Spleen (tissue), 11 donors: ENCODE measurements at regions not wholly inside any gene's neighbourhood (a gene's known extent, or its start where the extent isn't known, plus 50 kb on each side); places are given as distances from the start of the nearest gene placed in this dataset.

ENCODE experiments used
- DNase-seq: peaks from one replicate; pipeline ENCODE4 v3.0.0-alpha.2; 2020
- H3K27ac ChIP-seq, 8 donors: fragments of 200-600 bp; sonication (generic) in 7 of 8; 1 replicate in 4 of 8; 2 replicates in 4 of 8; pipeline versions ENCODE4 v1.5.0 to v1.8.0; 2016 to 2021; ENCODE audit warnings: inconsistent platforms in 4 of 8, mild to moderate bottlenecking in 4 of 8, moderate library complexity in 1 of 8
- H3K27me3 ChIP-seq, 7 donors: fragments of 200-600 bp; sonication (generic) in 6 of 7; replicated peaks in 1 of 7; 1 replicate in 4 of 7; 2 replicates in 3 of 7; pipeline versions ENCODE4 v1.5.0 to v1.8.0; 2016 to 2021; ENCODE audit warnings: inconsistent platforms in 3 of 7, mild to moderate bottlenecking in 1 of 7
- H3K36me3 ChIP-seq, 6 donors: fragments of 200-600 bp; sonication (generic) in 5 of 6; 1 replicate in 4 of 6; 2 replicates in 2 of 6; pipeline versions ENCODE4 v1.5.0 to v1.8.0; 2016 to 2021; ENCODE audit warnings: inconsistent platforms in 2 of 6
- H3K4me1 ChIP-seq, 6 donors: fragments of 200-600 bp; sonication (generic) in 5 of 6; 1 replicate in 3 of 6; 2 replicates in 3 of 6; pipeline versions ENCODE4 v1.5.0 to v1.8.0; 2016 to 2021; ENCODE audit warnings: inconsistent platforms in 3 of 6
- H3K4me3 ChIP-seq, 8 donors: fragments of 200-600 bp; sonication (generic) in 7 of 8; 1 replicate in 4 of 8; 2 replicates in 4 of 8; pipeline versions ENCODE4 v1.5.0 to v1.8.0; 2016 to 2021; ENCODE audit warnings: inconsistent platforms in 4 of 8, mild to moderate bottlenecking in 4 of 8, moderate library complexity in 2 of 8
- H3K9me3 ChIP-seq, 8 donors: fragments of 200-600 bp; sonication (generic) in 7 of 8; 1 replicate in 4 of 8; 2 replicates in 4 of 8; pipeline versions ENCODE4 v1.5.0 to v1.8.0; 2016 to 2021; ENCODE audit warnings: inconsistent platforms in 4 of 8
- POLR2A ChIP-seq, 3 donors: fragments of 450-650 bp; IDR thresholded peaks; one replicate each; pipeline ENCODE4 v1.5.1; 2017; ENCODE audit warnings: antibody characterized with exemption in 3 of 3, mild to moderate bottlenecking in 1 of 3
- POLR2AphosphoS5 ChIP-seq, 3 donors: sonication (generic); formaldehyde crosslinking; IDR thresholded peaks; one replicate each; pipeline ENCODE4 v1.5.1; 2017; ENCODE audit warnings: antibody characterized with exemption in 3 of 3
- WGBS, 5 donors: extraction: QIAGEN DNeasy Blood & Tissue Kit in 3 of 5; methylation state at CpG; one replicate each; pipeline versions ENCODE4 v1.1.5 to v1.1.7; 2013 to 2018; 5-methylcytosine and 5-hydroxymethylcytosine counted together
- intact Hi-C: fragments of 100-400 bp; cut with DNase I; formaldehyde crosslinking; loops from one replicate; pipeline ENCODE4 v1.15.0; 2023; ENCODE audit warnings: low total_unique reads
- TF ChIP-seq, protein P1 (sequence below), 11 experiments: fragments of 200-600 bp in 7 of 11; fragments of 450-650 bp in 4 of 11; sonication (generic) in 4 of 11; IDR thresholded peaks in 8 of 11; conservative IDR thresholded peaks in 3 of 11; 1 replicate in 7 of 11; 2 replicates in 4 of 11; pipeline versions ENCODE4 v1.4.0 to v1.8.0; 2016 to 2021; ENCODE audit warnings: antibody characterized with exemption in 11 of 11, inconsistent platforms in 4 of 11, mild to moderate bottlenecking in 1 of 11
- donor health status: healthy with polysubstance abuse.
- donor health status: DM: no; HTN: no; CAD: no; lungs with moderate emphysema.
- donor health status: DM: no; HTN: no; CAD: no.
- donor health status: Bipolar disorder and iron deficiency.
- donor health status: healthy.
- donor health status: DM: no; HTN: no; CAD: no.
- donor health status: DM: yes; HTN: yes; CAD: no.

DNA sequence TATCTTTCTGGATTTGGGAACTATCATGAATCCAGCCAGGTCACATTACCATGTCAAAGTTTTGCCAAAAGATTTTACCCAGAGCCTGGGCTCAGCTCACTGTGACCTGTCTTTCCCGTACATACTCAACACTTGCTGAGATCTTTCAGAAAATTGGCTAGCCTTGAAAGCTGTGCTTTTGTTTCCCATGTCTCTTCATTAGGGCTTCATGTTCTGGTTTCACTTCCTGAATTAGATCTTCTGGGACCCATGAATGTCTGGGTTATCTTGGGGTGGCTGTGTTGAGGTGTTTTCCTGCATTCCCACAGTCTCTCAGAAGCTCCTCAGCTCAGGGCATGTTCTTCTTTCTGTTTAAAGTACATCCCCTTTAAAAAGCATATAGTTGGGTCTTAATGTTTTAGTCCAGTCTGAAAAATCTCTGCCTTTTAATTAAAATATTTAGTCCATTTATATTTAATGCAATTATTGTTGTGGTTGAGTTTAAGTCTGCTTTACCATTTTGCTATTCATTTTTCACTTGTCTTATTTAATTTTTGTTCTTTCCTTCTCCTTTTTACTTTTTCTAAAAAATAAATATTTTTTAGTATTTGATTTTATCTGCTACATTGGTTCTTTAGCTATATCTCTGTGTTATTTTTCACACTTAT, 242.7 kb downstream of the VRK1 start:
- intact Hi-C loops, result no loop called here
- 80 to 90% (median 88%) methylated on average over 1 of the region's 1 CpG for WGBS, 5 donors
- Histone ChIP-seq H3K27ac (no peak overlapping the region), H3K4me3 (no peak overlapping the region), H3K27me3 (peaks cover 0 to 18% (median 0%) of the 10 kb centered on the region in 7 donors), H3K9me3 (peaks cover 6 to 38% (median 24%) of the 10 kb centered on the region in 8 donors), H3K4me1 (no peaks in the 10 kb centered on the region), H3K36me3 (no peaks in the 10 kb centered on the region)
- DNase-seq, result no peak
- TF ChIP-seq POLR2AphosphoS5 (IDR thresholded peaks at IDR 0.05), result no peak
- TF ChIP-seq, protein P1, sequence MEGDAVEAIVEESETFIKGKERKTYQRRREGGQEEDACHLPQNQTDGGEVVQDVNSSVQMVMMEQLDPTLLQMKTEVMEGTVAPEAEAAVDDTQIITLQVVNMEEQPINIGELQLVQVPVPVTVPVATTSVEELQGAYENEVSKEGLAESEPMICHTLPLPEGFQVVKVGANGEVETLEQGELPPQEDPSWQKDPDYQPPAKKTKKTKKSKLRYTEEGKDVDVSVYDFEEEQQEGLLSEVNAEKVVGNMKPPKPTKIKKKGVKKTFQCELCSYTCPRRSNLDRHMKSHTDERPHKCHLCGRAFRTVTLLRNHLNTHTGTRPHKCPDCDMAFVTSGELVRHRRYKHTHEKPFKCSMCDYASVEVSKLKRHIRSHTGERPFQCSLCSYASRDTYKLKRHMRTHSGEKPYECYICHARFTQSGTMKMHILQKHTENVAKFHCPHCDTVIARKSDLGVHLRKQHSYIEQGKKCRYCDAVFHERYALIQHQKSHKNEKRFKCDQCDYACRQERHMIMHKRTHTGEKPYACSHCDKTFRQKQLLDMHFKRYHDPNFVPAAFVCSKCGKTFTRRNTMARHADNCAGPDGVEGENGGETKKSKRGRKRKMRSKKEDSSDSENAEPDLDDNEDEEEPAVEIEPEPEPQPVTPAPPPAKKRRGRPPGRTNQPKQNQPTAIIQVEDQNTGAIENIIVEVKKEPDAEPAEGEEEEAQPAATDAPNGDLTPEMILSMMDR (IDR thresholded peaks at IDR 0.05 in 8 of 11, conservative IDR thresholded peaks at IDR 0.05 in 3 of 11), result no peak

DNA sequence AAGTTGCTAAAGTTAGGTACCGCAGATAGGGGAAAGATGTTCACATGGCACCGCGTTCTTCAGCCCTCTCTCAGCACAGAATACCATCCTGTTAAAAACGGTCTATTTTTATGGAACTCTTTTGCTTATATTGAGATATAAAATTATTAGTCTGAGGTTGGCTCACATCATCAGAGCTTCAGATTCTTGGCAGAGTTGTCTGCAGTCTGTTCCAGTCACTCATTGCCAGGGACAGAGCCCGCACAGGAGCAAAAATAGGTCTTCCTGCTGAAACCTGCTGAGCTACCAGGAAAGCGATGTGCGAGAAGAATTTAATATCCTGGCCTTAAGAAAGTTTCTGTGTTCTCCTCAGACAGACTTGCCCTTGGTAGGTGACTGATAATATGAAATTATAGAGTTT, 249.8 kb downstream of the VRK1 start:
- 92 to 95% (median 93%) methylated on average over 7 of the region's 7 CpGs for WGBS, 5 donors
- Histone ChIP-seq H3K9me3 (peaks cover 0 to 5% (median 0%) of the 10 kb centered on the region in 8 donors), H3K36me3 (no peaks in the 10 kb centered on the region)

GRCh38 chr14:97052001-97052400, 254.8 kb downstream of the VRK1 start:
- no peaks in the 10 kb centered on the region for H3K4me1 ChIP-seq
- peaks cover 0 to 7% (median 0%) of the 10 kb centered on the region in 7 donors for H3K27me3 ChIP-seq
- intact Hi-C loops, result no loop called here
- H3K27ac ChIP-seq, result no peak overlapping the region
- TF ChIP-seq, protein P1 (IDR thresholded peaks at IDR 0.05 in 8 of 11, conservative IDR thresholded peaks at IDR 0.05 in 3 of 11), result no peak
- TF ChIP-seq POLR2AphosphoS5 (IDR thresholded peaks at IDR 0.05) (no peak), POLR2A (IDR thresholded peaks at IDR 0.05) (no peak)
- no peaks in the 10 kb centered on the region for H3K36me3 ChIP-seq
- no peak for DNase-seq
- H3K4me3 ChIP-seq, result no peak overlapping the region
- H3K9me3 ChIP-seq, result no peaks in the 10 kb centered on the region

More for the DNA sequence above, 249.8 kb downstream of the VRK1 start:
- intact Hi-C loops, result no loop called here
- TF ChIP-seq POLR2A (IDR thresholded peaks at IDR 0.05) (no peak), POLR2AphosphoS5 (IDR thresholded peaks at IDR 0.05) (no peak)
- TF ChIP-seq, protein P1 (IDR thresholded peaks at IDR 0.05 in 8 of 11, conservative IDR thresholded peaks at IDR 0.05 in 3 of 11), result no peak
- no peak for DNase-seq
- Histone ChIP-seq H3K27me3 (peaks cover 0 to 6% (median 0%) of the 10 kb centered on the region in 7 donors), H3K27ac (no peak overlapping the region), H3K4me3 (no peak overlapping the region), H3K4me1 (no peaks in the 10 kb centered on the region)

DNA sequence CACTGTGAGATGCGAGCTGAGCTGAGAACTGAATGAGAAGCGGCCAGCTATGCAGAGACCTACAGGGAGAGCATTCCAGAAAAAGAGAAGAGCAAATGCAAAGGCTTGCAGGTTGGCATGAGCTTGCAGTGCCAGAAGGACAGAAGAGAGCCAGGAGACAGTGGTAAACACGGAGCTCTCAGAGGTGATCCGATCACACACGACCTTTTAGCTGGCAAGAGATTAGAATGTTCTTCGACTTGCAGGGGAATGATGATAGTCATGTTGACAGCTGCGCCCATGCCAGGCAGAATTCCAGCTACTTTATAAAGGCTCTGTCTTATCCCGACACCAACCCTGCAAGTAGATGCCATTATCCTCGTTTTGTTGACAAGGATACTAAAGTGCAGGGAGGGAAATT, 256.8 kb downstream of the VRK1 start:
- 84 to 90% (median 88%) methylated on average over 9 of the region's 9 CpGs for WGBS, 5 donors
- Histone ChIP-seq H3K27me3 (peaks cover 0 to 5% (median 0%) of the 10 kb centered on the region in 7 donors), H3K36me3 (no peaks in the 10 kb centered on the region), H3K9me3 (no peaks in the 10 kb centered on the region), H3K27ac (no peak overlapping the region), H3K4me1 (no peaks in the 10 kb centered on the region), H3K4me3 (no peak overlapping the region)
- DNase-seq, result no peak
- TF ChIP-seq POLR2AphosphoS5 (IDR thresholded peaks at IDR 0.05) (no peak), POLR2A (IDR thresholded peaks at IDR 0.05) (no peak)
- intact Hi-C loops, result no loop called here
